GM18508 (cell line): ENCODE measurements at regions not wholly inside any gene's neighbourhood (a gene's known extent, or its start where the extent isn't known, plus 50 kb on each side); places are given as distances from the start of the nearest gene placed in this dataset.

Experiments
- ATAC-seq: cut with Tn5 transposase; IDR thresholded peaks from one replicate; pipeline ENCODE4 v1.9.1; 2021; ENCODE audit warnings: moderate number of reproducible peaks; ENCODE audit not compliant: insufficient read depth, unreplicated experiment

DNA sequence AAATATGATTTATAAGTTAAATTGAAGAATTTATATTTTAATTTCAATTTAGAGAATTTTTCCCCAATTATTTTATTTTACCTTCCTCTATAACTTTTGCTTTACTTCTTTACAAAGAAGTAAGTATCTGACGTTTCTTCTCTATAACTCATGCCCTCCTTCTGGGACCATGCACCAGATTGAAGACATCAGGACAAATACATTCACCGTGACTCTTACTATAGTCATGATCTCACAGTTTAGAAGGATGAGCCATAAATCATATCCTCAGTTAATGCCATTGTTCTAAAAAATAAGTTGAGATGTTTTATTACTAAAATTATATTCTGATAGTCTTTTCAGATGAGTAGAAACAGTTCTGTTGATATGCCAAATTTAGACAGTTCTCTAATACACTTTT, 279.3 kb downstream of the TMX3 start:
- ATAC-seq = no peak

DNA sequence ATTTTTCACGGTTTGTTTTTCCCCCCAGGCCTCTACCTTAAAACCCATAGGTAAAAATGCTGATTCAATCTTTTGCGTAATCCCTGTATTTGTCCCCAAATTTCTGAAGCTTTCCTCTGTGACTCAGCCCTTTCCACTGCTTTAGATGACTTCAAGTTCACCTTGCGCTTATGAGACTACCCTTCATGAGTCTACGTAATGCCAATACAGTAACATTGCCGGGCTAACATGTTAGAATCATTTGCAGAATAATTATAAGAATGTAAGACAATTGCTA, 283.0 kb downstream of the TMX3 start:
- no peak for ATAC-seq

DNA sequence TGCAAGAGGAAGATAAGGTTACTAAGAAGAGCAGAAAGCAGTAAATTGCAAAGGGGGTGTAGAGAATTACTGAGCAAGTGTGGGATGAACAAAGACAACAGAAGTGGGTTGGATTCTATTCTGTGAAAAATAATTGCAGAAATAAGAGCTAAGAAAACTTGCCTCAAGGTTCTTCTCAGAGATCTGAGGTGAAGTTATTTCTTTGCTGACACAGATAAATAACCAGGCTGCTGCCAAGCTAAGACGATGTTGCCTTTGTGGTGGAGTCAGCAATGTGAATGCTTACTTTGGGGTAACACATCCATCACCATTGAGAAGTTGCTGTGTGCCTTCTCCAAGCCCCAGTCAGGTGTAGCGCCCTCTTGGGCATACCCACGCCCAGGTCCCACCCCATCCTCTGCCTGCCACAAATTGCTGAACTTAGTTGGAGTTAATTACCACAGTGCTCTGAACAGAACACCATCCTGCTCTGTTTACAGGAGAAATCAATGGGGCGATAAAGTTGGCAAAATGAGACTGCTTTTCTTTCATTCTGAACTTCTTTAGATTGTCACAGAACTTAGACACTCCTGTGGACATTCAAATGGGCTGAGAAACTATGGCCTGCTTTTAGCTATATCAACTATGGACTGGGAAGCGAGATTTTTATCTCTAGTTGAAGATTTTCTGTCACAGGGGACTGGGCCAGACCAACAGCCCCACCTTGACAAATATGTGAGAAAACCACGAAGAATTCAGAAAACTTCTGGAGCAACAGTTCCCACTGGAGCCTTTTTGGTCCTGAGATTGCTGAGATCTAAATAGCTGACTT, 283.6 kb downstream of the TMX3 start:
- ATAC-seq = no peak

DNA sequence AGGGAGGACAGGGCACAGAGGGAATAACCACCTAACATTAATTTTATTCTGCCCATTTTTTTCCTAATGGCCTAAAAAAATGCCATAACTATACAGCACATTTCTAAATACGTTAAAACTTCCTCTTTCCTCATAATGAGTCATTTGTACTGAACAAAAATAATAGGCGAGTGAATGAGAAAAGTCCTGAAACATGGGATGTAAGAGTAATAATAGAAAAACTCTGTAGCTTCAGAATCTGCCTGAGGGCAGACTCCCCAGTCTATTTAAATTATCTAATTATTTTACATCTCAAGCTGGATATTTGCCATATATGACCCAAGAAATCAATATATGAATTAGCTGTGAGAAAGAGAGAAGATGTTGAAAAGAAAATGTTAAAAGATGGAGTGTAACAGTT, 285.1 kb downstream of the TMX3 start:
- no peak for ATAC-seq

- no peak for ATAC-seq
These were observed 285.8 kb downstream of the TMX3 start for GRCh38 chr18:68429111-68429510.

GRCh38 chr18:68428661-68429060, 286.2 kb downstream of the TMX3 start:
- ATAC-seq = no peak

- ATAC-seq = no peak
These were observed 286.9 kb downstream of the TMX3 start for GRCh38 chr18:68427951-68428401.

DNA sequence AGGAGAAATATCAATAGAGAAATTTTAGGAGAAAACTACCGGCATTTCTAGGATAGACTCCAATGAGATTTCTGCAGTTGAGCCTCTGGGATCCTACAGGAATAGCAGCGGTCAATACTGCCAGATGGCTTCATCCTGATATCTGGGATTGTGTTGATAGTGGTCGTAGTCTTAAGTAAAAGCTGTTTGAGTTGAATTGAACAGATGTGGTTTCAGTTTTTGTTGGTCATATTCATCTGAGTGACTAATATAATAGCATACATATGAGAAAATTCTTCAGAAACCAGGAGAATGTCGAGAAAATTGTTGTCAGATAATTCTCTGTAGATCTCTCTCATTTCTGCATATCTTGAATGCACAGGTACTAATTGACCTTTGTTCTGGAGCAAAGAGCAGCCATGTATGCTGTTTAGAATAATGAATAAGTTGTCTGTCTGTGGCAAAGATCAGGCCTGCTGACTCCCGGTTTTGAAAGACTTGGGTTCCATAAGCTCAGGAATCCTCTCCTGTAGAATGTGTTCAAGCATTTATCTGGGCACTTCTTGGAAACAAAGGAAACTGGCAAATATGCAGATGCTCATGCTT, 288.1 kb downstream of the TMX3 start:
- ATAC-seq = no peak

- ATAC-seq = no peak
These were observed 296.0 kb downstream of the TMX3 start for GRCh38 chr18:68418881-68419280.

DNA sequence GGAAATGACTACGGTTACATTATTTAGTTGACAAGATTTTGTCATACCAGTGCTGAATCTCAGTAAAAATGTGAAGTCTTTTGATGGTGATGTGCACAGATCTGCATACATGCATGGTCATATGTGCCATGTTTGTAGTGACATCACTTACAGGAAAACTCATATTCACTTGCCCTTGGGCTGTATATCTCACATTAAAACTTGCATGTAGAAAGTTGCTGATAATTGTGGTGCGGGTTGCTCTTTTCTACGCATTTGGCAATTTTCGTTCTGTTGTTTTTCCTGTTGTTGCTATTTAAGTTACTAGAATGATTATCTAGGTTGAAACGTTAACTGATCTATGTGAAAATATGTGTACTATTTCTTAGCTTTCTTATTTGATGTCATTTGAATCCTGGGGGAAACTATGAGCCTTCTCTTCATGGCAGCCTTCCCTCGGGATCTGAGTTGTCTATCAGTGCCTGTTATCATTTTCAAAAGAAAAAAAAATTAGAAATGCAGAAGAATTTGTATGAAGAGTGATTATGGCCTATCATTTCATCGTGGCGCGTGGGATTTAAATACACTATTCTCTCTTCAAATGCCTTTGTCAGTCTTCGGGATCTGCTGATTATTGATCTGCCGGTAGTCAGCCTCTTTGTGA, 296.6 kb downstream of the TMX3 start:
- ATAC-seq = no peak

DNA sequence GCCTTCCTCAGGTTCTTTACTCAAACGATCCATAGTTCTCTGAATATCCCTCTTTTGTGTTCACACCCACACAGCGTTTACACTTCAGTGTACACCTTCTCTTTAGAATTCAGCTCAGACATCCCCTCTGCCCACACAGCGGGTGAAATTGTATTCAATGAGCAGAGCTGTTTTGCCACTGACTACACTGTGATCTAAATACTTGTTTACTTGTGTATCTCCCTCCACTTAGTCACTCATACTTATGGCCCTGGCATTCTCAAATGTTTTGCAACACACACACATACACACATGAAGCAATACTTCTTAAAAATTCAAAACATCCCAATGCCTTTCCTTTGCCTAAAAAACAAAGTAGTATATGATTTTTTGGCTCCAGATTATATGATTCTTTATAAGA, 297.1 kb downstream of the TMX3 start:
- no peak for ATAC-seq

GRCh38 chr18:68417166-68417799, 297.6 kb downstream of the TMX3 start:
- ATAC-seq = no peak

DNA sequence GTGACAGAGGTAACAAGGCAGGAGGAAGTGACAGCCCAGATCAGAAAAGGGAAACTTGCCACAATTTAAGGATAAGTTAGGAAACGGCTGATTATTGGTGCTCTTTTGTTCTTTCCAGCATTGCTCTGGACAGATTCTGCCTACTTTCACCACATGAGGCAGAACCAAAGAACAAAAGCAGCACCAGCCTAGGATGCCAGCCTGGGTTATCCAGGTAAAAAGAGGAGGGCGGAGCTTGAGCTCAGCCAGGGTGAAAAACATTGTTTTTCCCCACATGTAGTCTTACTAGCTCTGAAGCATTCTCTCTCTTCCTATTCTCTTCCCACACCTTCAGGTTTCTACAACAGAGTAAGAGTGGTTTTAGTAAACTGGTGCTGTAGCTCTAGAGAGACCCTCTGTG, 300.5 kb downstream of the TMX3 start:
- no peak for ATAC-seq

GRCh38 chr18:68409576-68409975, 305.3 kb downstream of the TMX3 start:
- ATAC-seq = no peak

- ATAC-seq = no peak
These were observed 308.1 kb downstream of the TMX3 start for GRCh38 chr18:68406761-68407160.

DNA sequence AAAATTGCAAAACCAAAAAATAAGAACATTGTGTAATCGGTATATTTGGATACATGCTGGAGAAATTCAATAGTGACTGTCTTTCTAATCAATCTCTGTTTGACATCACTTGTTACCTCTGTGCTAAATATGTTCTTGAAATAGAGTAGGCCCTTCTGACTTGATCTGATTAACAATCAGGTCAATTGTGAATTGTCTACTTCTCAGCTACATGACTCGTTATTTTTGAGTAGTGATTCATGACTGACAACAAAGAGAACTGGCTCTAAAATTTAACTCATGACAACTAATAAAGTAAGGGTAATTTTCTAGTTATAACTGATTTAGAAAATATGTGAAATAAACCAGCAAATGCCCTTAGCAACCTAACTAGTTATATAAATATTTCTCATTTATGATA, 312.1 kb downstream of the TMX3 start:
- ATAC-seq = no peak

DNA sequence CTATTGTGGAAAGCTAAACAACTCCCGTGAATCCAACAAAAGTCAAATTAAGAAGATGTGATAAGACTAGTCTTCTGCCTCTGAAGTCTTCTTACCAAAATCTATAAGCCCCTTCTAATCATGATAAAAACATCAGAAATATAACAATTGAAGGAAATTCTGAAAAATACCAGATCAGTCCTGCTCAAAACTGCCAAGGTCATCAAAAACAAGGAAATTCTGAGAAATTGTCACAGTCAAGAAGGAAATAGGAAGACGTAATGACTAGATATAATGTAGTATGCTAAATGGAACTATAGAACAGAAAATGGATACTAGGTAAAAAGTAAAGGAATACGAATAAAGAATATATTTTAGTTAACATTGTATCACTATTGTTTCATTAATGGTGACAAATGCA, 314.0 kb downstream of the TMX3 start:
- ATAC-seq = no peak

DNA sequence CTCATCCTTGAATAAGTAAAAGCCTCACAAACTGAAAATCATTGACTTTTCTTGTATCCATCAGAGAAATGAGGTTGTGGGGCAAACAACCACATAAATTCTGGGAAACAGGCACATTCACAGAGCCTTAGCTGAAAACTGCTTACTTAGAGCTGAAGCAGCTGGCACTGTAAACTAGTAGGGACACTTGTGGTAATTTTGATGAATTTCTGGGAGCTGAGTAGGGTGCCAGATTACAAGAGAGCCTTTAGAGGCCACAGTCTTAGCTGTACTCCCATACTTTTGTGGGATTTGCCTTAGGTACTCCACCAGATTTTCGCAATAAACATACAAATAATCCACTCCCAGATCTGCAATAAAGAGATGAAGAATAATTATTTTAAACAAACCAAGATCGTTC, 315.2 kb downstream of the TMX3 start:
- ATAC-seq = no peak

GRCh38 chr18:68397241-68398035, 317.5 kb downstream of the TMX3 start:
- ATAC-seq = no peak

DNA sequence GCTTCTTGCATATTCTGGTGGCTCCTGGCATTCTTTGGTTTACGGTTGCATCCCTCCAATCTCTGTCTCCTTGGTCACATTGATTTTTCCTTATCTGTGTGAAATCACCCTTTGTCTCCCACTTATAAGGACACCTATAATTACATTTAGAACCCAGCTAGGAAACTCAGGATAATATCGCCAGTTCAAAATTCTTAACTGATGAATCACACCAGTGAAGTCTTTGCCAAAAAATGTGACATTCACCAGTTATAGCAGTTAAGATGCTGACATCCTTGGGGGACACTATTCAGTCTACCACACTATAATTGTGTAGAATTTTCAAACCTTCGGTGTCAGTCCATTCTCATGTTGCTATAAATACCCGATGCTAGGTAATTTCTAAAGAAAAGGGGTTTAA, 320.2 kb downstream of the TMX3 start:
- no peak for ATAC-seq

- ATAC-seq = no peak
These were observed 323.1 kb downstream of the TMX3 start for GRCh38 chr18:68391801-68392200.
